Skeletal muscle satellite cell (primary cell): ENCODE measurements at regions not wholly inside any gene's neighbourhood (a gene's known extent, or its start where the extent isn't known, plus 50 kb on each side); places are given as distances from the start of the nearest gene placed in this dataset.

Experiments used
- H3K27me3 ChIP-seq: 2 replicates; pipeline ENCODE4 v1.7.0; 2013; ENCODE audit warnings: low read length; ENCODE audit not compliant: control insufficient read depth, insufficient read depth
- H3K36me3 ChIP-seq: 2 replicates; pipeline ENCODE4 v1.7.0; 2013; ENCODE audit warnings: mild to moderate bottlenecking, control low read depth, low read length; ENCODE audit not compliant: insufficient read depth
- H3K4me1 ChIP-seq: 2 replicates; pipeline ENCODE4 v1.7.0; 2013; ENCODE audit warnings: low read length; ENCODE audit not compliant: control insufficient read depth, insufficient read depth
- H3K4me2 ChIP-seq: 2 replicates; pipeline ENCODE4 v1.7.0; 2013; ENCODE audit warnings: mild to moderate bottlenecking, low read length
- H3K4me3 ChIP-seq: 2 replicates; pipeline ENCODE4 v1.7.0; 2013; ENCODE audit warnings: low read length
- H3K9ac ChIP-seq: 2 replicates; pipeline ENCODE4 v1.7.0; 2013; ENCODE audit warnings: mild to moderate bottlenecking, low read depth, low read length, moderate library complexity
- H3K9me3 ChIP-seq: replicated peaks from 2 replicates; pipeline ENCODE4 v1.7.0; 2013; ENCODE audit warnings: mild to moderate bottlenecking, control low read depth, low read length

DNA sequence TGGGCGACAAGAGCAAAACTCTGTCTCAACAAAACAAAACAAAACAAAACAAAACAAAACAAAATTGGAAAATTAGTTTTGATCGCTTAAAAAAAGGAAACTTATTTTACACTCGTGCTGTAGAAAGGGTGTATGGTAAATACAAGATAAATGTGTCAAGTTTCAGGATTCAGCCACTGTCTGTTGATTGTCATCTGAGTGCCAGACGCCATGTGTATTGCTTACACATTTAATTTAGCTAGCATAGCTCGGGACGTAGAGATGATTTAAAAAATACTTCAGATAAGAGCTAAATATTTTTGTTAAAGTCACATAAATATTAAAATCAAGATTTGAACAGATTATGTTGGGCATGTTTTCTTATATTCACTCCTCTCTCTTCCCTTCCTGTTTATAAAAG lies 568.1 kb upstream of the ZNF804A start:
- H3K27me3 ChIP-seq, result no peaks in the 10 kb centered on the region
- H3K4me3 ChIP-seq, result no peak overlapping the region
- no peaks in the 10 kb centered on the region for H3K4me1 ChIP-seq
- H3K36me3 ChIP-seq, result no peaks in the 10 kb centered on the region
- H3K9me3 ChIP-seq, result no peaks in the 10 kb centered on the region
- H3K4me2 ChIP-seq, result no peak overlapping the region
- H3K9ac ChIP-seq, result no peak overlapping the region

- Histone ChIP-seq H3K4me1 (no peaks in the 10 kb centered on the region), H3K4me3 (no peak overlapping the region), H3K36me3 (no peaks in the 10 kb centered on the region), H3K9me3 (no peaks in the 10 kb centered on the region), H3K4me2 (no peak overlapping the region), H3K9ac (no peak overlapping the region), H3K27me3 (no peaks in the 10 kb centered on the region)
Measured at GRCh38 chr2:184030989-184031388, 567.3 kb upstream of the ZNF804A start.

GRCh38 chr2:184031402-184032147 lies 566.8 kb upstream of the ZNF804A start:
- Histone ChIP-seq H3K4me2 (no peak overlapping the region), H3K9ac (no peak overlapping the region), H3K27me3 (no peaks in the 10 kb centered on the region), H3K4me3 (no peak overlapping the region), H3K4me1 (no peaks in the 10 kb centered on the region), H3K9me3 (no peaks in the 10 kb centered on the region), H3K36me3 (no peaks in the 10 kb centered on the region)

DNA sequence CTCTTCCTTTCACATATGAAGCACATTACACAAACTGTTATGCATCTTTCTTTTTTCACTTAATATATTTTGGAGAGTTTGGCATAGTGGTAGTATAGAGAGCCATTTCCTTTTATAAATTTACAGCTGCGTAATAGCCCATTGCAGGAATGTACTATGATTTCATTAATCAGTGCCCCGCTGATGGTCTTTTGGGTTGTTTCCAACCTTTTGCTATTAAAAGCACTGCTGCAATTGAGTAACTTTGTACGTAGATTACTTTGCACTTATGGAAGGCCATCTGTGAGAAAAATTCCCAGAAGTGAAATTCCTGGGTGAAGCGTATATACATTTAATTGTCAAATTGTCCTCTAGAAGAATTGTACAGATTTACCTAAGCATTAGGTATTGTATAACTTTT lies 565.3 kb upstream of the ZNF804A start:
- Histone ChIP-seq H3K4me3 (no peak overlapping the region), H3K9ac (no peak overlapping the region), H3K27me3 (no peaks in the 10 kb centered on the region), H3K36me3 (no peaks in the 10 kb centered on the region), H3K4me2 (no peak overlapping the region), H3K4me1 (no peaks in the 10 kb centered on the region), H3K9me3 (no peaks in the 10 kb centered on the region)

DNA sequence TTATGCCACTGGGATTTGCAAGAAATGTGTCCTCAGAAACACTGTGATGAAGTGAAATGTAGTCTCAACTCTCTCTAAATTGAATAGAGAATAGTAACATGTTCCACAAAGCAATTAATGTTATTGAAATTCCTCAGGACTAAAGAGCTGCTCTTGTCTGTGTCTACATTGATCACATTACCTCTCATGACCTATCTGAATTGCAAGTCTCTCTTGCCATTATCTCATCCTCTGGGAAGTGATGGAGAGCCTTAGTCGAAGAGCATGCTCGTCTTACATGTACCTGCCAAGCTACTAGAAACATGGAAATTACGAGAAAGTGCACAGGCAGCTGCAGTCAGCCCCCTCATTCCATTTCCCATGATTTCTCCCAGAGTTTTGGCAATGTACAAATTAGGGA lies 561.1 kb upstream of the ZNF804A start:
- H3K27me3 ChIP-seq, result no peaks in the 10 kb centered on the region
- H3K36me3 ChIP-seq, result no peaks in the 10 kb centered on the region
- no peak overlapping the region for H3K4me2 ChIP-seq
- H3K9me3 ChIP-seq, result no peaks in the 10 kb centered on the region
- H3K4me3 ChIP-seq, result no peak overlapping the region
- no peak overlapping the region for H3K9ac ChIP-seq
- H3K4me1 ChIP-seq, result no peaks in the 10 kb centered on the region

DNA sequence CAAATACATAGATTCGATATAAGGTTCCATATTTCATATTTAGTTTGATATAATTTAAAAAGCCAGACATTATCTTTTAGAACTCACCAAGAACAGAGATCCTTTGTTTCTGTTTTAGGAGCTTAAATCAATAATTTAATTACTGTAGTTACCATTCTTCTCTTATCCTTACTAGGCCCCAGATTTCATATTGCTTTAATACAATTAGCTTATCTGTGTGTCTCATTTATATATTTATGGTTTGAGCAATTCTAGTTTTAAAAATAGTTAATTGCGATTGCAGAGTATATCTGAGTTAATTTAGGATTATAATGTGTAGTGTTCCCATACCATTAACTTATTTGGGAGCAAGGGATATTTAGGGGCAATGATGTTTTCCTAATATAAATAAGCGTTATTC lies 558.8 kb upstream of the ZNF804A start:
- no peaks in the 10 kb centered on the region for H3K4me1 ChIP-seq
- H3K4me3 ChIP-seq, result no peak overlapping the region
- no peak overlapping the region for H3K9ac ChIP-seq

GRCh38 chr2:184040230-184040629 lies 558.1 kb upstream of the ZNF804A start:
- H3K36me3 ChIP-seq, result no peaks in the 10 kb centered on the region
- H3K9ac ChIP-seq, result no peak overlapping the region
- no peak overlapping the region for H3K4me3 ChIP-seq
- H3K9me3 ChIP-seq, result no peaks in the 10 kb centered on the region
- no peak overlapping the region for H3K4me2 ChIP-seq
- H3K27me3 ChIP-seq, result no peaks in the 10 kb centered on the region
- H3K4me1 ChIP-seq, result no peaks in the 10 kb centered on the region

More for the DNA sequence above, 558.8 kb upstream of the ZNF804A start:
- Histone ChIP-seq H3K4me2 (no peak overlapping the region), H3K27me3 (no peaks in the 10 kb centered on the region), H3K36me3 (no peaks in the 10 kb centered on the region), H3K9me3 (no peaks in the 10 kb centered on the region)

DNA sequence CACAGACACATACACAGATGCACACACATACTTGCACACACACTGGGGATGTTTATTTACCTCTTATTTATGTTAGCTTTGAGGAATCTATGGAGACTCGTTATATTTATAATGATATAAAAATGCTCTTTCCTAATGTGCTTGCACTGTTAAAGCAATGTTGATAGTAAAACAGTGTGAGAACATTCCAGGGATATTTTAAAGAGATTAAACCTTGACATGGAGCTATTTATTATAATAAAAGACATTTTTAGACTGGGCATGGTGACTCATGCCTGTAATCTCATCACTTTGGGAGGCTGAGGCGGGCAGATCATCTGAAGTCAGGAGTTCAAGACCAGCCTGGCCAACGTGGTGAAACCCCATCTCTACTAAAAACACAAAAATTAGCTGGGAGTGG lies 557.3 kb upstream of the ZNF804A start:
- H3K4me1 ChIP-seq, result no peaks in the 10 kb centered on the region
- H3K27me3 ChIP-seq, result no peaks in the 10 kb centered on the region
- no peaks in the 10 kb centered on the region for H3K36me3 ChIP-seq
- H3K4me3 ChIP-seq, result no peak overlapping the region
- H3K9me3 ChIP-seq, result no peaks in the 10 kb centered on the region
- H3K4me2 ChIP-seq, result no peak overlapping the region
- H3K9ac ChIP-seq, result no peak overlapping the region

- Histone ChIP-seq H3K36me3 (no peaks in the 10 kb centered on the region), H3K9ac (no peak overlapping the region), H3K4me2 (no peak overlapping the region), H3K4me3 (no peak overlapping the region), H3K4me1 (no peaks in the 10 kb centered on the region), H3K9me3 (no peaks in the 10 kb centered on the region), H3K27me3 (no peaks in the 10 kb centered on the region)
Measured at GRCh38 chr2:184041777-184042176, 556.6 kb upstream of the ZNF804A start.

DNA sequence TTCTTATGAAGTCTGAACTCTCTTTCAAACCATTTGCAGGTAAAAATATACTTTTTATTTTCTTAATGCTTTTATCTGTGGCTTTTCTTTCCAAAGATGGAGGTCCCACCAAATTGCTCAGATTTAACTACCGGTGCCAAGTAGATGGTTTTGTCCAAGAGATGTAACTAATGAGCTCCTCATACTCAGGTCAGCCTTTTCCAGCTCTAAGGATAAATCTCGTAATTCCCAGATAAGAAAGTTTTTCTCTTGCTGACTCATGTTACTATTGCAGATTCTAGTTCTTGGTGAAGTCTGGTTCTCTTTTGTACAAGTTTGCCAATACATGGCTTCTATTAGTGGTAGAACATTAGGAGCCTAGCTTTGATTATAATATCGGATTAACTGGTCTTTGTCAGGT lies 550.8 kb upstream of the ZNF804A start:
- Histone ChIP-seq H3K4me1 (no peaks in the 10 kb centered on the region), H3K9ac (no peak overlapping the region), H3K27me3 (no peaks in the 10 kb centered on the region), H3K4me2 (no peak overlapping the region), H3K4me3 (no peak overlapping the region), H3K36me3 (no peaks in the 10 kb centered on the region), H3K9me3 (no peaks in the 10 kb centered on the region)

DNA sequence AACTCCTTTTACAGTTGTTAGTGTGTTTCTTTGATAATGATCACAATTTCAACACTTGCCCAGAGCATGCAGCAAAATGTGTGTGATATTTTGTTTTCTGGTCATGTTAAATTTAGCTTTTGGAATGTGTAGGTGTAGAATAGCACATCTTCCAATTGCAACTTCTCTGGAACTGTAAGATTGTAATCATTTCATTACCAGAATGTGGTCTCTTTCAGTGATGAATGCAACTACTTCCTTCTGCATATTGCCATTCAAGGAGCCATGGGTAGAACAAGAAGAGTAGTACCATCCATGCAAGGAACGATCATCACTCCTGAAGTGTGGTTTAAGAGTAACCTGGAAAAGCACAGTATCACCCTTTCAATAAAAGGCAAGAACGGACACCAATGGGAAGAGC lies 548.8 kb upstream of the ZNF804A start:
- no peak overlapping the region for H3K9ac ChIP-seq
- H3K4me1 ChIP-seq, result no peaks in the 10 kb centered on the region
- no peaks in the 10 kb centered on the region for H3K9me3 ChIP-seq
- no peaks in the 10 kb centered on the region for H3K27me3 ChIP-seq
- no peak overlapping the region for H3K4me2 ChIP-seq
- H3K4me3 ChIP-seq, result no peak overlapping the region
- no peaks in the 10 kb centered on the region for H3K36me3 ChIP-seq

DNA sequence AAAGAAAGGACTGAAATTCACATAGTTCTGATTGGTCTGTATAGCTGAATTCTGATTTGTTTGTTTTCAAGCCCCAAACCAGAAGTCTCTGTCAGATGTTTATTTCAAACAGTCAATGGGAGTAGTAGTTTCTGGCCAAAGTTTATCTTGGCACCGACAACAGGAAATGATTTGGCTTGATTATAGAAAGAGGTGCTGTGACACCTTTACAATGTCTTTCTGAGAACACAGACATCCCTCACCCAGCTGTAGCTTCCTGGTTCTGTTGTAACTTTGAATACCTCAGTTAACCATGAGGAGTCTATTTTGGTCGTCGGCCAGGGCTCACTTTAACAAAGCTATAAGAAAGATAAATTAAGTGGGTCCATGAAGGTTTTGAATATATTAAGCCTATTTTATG lies 545.0 kb upstream of the ZNF804A start:
- H3K4me2 ChIP-seq, result no peak overlapping the region
- H3K4me1 ChIP-seq, result no peaks in the 10 kb centered on the region
- H3K9me3 ChIP-seq, result no peaks in the 10 kb centered on the region
- no peaks in the 10 kb centered on the region for H3K36me3 ChIP-seq
- no peak overlapping the region for H3K9ac ChIP-seq
- H3K4me3 ChIP-seq, result no peak overlapping the region
- no peaks in the 10 kb centered on the region for H3K27me3 ChIP-seq
